K562 (cell line): ENCODE measurements at regions not wholly inside any gene's neighbourhood (a gene's known extent, or its start where the extent isn't known, plus 50 kb on each side); places are given as distances from the start of the nearest gene placed in this dataset.

Source experiments
- BHLHE40 ChIP-seq: IDR thresholded peaks from 2 replicates; pipeline ENCODE4 v1.6.1; 2011; ENCODE audit warnings: low read length, improper control_type of control experiment
- ZNF398 ChIP-seq: fragments of 250-450 bp; sonication (Bioruptor Pico); IDR thresholded peaks from 2 replicates; pipeline ENCODE4 v1.8.0; 2021; ENCODE audit warnings: moderate library complexity, mild to moderate bottlenecking, inconsistent platforms

GRCh38 chr18:67250776-67251424, 265.6 kb downstream of the DSEL start:
- TF ChIP-seq BHLHE40, result no peak
- no peak for TF ChIP-seq ZNF398 (CRISPR knock-in tag)
